Medulla oblongata (tissue), 1 donor: ENCODE measurements at regions not wholly inside any gene's neighbourhood (a gene's known extent, or its start where the extent isn't known, plus 50 kb on each side); places are given as distances from the start of the nearest gene placed in this dataset.

ENCODE experiments used
- DNase-seq: peaks from one replicate; pipeline ENCODE4 v3.0.0-alpha.2; 2015; ENCODE audit errors: extremely low spot score

DNA sequence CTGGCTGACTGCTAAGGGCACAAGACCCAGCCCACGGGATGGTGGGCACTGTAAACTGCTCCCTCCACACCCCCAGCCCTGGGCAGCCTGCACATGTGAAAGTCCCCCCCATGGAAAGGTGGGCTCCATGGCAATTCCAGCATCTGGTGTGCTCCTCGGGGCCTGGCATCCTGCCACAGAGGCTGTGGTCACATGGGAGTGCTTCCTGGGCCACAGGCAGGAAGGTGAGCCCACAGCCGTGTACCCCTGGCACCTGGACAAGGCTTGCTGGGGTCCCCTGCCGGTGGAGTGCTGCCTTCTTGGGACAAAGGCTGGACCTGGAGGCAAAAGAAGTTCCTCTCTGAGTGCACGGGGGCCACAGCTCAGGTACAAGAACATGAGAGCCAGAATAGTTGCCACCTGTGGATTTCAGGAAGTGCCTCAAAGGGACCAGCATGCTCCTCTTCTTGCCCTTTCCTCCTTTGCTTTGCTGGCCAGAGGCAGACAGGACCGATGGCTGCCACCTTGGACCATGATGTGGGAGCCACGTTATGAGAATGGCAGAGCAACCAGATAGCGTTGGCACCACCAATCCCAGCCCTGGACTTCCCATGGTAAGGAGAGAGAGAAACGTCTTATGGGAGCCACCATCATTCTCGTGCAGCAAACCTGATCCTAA lies 120.2 kb upstream of the MLN start:
- DNase-seq, result no peak

DNA sequence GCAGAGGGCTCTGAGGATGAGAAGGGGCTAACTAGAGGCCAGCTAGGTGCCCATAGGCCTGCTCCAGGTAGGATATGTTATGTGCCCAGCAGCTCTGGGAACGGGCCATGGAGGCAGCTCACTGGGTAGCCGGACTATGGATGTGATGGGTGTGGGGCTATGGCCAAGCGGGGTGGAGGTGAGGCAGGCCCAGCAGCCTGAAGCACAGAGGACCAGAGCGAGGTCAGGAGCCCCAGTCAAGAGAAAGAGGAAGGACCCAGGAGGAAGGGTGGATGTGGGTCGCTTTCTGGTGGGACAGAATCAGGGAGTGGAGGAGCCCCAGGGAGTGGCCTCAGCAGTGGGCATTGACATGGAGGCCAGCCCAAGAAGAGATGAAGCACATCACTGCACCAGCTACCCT lies 117.9 kb upstream of the MLN start:
- DNase-seq, result no peak

DNA sequence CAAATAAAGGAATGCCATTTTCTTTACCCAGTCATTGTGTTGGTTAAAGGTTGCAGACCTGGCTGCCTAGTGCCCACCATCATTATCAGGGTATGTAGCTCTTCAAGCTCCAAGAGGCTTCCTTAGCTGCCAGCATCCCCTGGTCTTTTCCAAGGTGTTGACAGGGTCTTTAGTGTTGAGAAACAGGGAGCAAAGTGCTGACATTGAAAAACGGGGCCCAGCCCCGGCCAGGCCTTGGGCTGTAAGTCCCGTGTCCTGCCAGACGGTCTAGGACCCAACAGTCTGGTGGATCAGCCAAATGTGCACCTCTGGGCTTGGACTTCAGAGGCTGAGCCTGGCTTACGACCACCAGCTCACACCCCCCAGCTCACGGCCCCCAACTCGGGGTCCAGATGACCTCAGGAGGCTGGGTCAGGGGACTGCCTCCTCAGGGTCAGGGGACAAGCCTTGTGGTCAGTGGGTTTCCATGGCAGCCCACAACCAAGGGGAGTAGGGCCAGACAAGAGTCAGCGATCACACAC lies 114.4 kb upstream of the MLN start:
- DNase-seq, result no peak

DNA sequence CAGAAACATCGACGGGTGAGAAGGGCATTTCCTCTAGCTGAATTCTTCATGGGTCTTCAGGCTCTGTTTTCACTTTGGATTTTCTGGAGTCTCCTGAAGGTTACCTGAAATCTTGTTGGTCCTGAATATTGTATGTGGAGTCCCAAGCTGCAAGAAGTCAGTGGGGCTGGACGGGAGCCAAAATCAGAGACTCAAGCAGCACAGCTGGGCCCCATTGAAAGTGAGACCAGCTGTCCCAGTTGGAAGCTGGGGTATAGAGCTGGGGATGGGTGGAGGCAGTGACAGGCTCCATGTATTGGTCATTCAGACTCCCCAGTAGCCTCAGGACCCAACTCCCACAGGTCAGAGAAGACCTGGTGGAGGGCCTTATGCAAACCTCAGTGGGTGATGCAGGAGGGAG lies 111.3 kb upstream of the MLN start:
- DNase-seq, result no peak

DNA sequence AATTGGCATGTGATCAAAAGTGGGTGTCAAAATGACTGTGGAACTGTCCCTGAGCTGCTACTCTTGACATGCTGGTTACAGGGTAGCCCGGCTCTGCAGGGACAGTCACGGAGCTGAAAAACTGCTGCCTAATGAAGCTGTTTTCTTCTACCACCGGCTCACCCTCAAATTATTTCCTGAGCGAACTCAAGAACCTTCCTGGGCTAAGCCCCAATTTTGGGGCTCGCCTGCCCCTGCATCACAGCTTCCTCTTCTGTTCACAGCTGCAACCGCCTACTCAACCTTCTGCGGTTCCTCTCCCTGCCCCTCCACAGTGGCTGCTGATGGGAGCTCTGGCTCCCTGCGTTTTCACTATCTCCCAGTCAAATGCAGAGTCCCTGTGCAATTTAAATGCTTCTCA lies 110.8 kb upstream of the MLN start:
- peak; percentile 19 for DNase-seq

DNA sequence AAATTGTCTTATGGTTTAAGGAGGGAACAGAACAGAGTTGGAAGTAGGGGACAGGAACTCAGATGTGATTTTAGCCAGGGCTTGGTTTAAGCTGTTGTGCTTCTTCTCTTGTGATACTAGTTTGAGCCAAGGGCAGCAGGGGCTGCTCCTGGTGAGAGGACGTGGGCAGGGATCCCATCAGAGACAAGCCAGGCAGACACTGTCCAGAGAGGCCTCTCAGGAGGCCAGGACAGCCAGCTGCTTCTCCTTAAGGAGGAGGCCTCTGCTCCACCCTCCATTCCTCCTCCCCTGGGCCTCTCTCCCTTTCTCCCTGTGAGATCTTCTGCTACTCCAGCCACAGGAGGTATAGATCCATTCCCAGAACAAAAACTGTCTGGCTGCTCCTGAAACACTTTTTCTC lies 108.4 kb upstream of the MLN start:
- DNase-seq, result no peak

DNA sequence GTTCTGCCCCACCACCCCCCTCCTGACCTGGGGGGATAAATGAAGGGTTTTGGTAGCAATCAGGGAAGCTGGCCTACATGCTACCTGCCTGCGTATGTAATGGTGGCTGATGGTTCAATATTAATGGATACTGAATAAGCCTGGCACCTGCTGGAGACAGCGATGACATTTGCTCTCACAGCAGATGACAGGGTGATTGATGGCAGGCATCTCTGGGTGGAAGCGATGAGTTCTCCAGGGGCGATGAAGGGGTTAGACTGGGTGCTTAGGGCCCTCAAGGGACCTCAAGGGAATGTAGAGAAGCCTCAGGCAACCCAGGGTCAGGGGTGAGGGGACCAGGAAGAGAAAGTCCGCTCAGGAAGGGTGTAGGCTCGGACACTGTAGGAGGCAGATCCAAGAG lies 107.7 kb upstream of the MLN start:
- DNase-seq, result no peak

DNA sequence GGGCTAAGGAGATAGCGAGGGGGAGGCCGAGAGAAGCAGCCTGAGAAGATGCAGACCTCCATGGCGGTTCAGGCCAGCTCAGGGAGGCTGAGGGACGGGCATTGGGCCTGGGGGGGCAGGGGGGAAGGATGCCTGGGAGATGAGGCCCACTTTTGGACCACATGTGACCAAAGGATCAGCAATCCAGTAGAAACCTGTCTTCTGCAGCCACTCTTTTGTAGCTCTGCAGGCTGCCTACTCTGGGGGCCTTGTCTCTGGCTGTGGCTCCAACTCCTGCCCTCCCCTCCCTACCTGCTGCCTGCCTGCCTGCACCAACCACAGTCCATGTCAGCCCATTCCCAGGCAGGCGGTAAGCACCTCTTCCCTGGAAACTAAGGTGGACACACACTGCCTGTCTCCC lies 106.8 kb upstream of the MLN start:
- DNase-seq, result no peak

DNA sequence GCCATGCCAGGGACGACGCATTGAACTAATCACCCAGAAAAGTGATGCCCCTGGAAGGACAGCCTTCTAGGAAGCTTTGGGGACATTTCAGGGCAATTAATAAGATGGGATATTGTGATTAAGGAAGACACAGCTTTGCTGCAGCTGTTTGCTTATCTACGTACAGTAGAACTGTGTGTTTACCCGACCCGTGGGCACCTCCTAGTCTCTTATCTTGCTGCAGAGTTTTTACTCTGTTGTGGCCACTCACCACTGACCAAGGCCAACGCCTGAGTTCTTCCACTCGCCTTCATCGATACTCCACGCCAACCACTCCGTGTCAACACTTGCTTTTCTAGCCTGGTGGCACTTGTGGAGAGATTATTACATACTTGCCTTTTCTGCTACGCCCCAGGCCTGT lies 105.9 kb upstream of the MLN start:
- DNase-seq, result no peak

DNA sequence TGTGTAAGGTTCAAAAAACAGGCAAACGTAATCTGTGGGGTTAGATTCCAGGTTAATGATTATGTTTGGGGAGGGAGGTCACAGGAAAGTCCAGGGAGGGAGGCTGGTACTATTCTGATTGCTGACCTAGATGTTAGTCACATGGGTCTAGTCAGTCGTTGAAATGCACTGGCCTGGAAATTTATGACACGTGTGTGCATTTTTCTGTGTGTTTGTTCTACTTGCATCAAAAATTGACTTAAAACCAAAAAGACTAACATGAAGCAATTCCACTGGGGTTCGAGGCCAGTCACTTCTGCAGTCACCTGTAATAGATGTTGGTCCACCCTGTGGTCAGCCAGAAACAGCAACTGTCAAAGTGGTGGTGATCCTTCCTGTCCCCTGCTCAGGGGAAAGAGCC lies 104.2 kb upstream of the MLN start:
- no peak for DNase-seq

DNA sequence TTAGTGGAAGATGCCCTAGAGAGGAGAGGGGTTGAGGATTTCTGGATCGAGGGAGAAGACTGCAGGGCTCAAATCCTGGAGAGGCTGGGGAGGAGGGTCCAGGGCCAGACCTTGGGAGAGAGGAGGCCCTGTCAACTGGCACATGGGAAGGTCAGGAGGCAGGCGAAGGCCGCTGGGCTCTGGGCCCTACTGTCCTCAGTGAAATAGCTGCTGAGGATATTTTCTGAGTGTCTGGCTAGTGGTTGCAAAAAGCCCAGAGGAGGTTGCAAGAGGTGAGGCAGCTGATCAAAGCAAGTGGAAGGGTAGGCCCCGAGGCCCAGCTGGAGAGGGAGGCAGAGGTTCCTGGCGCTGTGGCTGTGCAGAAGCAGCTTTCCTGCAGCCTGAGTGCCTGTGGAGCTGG lies 103.4 kb upstream of the MLN start:
- no peak for DNase-seq

DNA sequence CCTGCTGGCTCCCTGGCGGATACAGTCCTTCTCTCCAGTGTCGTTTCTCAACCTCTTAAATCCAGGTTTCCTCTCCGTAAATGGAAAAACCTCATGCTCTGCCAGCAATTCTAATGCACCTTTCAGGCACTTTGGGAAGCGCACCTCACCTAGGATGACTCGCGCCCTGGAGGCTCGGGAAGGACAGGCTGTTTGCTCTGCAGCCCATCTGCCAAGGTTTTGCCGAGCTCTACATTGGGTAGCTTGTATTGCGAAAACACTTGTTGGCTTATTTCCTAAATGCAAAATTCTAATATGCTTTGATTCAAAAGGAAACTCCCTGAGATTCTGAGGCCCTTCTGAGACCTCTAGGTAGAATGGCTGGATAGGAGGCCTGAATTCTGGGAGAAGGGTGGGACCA lies 102.6 kb upstream of the MLN start:
- no peak for DNase-seq

DNA sequence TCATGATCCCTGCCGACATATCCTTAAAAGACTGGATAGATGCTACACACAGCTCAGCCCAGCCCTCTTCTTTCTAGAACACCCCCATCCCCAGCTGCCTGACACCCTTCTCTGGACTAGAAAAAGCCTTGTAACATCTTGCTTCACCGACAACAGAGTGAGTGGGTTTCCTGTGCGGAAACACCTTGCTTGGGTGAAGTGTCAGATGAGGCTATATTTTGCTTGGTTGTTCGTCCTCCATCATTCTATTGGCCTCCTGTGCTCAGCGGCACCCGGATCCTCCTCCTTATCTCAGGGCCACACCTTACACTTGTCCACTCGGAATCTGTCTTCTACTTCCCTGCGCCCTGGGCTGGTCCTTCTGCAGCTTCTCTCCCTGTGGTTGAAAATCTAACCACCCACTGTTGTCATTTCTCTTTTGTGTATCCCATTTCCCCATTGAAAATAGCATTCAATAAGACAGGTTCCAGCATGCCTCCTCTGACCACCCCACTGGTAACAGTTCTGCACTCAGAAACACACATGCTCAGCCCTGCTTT lies 101.3 kb upstream of the MLN start:
- no peak for DNase-seq

DNA sequence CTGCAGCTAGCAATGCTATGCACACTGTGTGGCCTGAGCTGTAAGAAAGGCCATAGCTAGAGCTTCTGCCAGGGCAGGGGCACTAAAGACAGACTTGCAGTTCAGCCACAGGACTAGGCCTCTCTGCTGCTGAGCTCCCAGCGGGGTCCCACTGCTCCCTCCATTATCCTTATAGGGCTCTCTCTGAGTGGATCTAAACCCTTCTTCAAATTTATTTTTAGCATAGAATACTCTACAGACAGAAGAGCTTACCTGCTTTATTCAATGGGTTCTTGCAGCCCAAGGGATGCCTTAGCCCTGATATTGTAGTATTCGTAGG lies 100.9 kb upstream of the MLN start:
- DNase-seq, result no peak

DNA sequence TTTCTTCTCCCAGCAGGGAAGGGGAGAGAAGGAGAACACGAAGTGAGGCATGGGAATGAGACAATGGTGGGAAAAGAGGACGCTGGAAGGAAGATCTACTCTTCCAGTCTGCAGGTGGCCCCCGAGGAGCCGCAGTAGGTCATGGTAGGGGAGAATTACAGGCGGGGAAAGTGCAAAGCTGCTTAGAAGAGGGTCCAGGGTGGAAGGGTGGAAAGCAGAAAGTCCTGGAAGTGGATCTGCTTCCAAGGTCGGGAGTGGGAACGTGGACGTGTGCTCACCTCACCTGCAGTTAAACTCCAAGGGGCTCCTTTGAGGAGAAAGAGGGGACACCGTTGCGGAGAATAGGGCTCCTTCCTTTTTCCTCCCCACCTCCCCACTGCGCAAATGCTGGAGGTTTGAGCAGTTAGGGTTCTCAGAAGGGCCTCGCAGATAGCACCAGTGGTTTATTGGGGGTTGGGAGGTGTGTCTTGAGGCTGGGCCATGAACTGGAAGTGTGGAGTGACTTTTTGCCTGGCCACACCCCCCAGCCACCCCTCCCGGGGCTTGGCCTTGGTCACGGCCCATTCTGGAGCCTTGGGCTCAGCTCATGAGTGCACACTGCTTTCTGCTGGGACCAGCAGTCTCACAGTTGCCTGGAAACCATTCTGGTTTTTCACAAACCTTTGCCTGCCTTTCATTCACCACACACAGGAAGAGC lies 100.4 kb upstream of the MLN start:
- peak; percentile 37 for DNase-seq

DNA sequence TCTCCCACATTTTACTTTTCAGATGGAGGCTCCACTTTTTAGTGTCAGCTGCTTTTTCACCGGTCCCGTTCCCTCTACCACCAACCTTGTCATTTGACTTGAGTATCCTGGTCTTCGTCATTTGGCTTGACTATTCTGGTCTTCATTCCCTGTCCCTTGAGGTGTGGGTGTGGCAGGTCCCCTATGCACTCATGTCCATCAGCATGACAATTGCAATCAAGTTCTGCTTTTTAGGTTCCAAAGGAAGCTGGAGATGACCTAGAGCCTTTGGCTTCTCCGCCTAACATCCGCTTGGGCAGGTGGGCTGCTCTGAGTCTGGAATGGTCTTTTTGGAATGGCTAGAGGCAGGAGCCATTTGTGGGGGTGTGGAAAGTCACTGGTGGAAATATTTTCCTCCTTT lies 99.8 kb upstream of the MLN start:
- no peak for DNase-seq

DNA sequence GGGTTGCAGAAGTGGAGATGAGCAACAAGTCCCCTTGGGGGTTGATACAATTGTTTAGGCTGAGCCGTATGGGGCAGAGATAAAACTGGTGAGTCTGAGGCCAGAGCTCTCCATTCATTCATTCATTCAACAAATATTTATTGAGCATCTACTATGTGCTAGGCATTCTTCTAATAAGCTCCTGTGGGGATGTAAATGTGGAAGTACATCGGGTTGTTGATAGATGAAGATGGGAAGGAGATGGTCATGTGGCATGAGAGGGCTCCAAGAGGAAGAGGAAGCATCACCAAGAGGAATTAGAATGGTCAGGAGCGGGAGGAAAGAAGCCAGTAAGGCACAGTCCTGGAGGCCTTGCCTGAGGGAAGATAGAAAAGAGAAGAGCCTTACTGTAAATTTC lies 98.7 kb upstream of the MLN start:
- peak; percentile 12 for DNase-seq

DNA sequence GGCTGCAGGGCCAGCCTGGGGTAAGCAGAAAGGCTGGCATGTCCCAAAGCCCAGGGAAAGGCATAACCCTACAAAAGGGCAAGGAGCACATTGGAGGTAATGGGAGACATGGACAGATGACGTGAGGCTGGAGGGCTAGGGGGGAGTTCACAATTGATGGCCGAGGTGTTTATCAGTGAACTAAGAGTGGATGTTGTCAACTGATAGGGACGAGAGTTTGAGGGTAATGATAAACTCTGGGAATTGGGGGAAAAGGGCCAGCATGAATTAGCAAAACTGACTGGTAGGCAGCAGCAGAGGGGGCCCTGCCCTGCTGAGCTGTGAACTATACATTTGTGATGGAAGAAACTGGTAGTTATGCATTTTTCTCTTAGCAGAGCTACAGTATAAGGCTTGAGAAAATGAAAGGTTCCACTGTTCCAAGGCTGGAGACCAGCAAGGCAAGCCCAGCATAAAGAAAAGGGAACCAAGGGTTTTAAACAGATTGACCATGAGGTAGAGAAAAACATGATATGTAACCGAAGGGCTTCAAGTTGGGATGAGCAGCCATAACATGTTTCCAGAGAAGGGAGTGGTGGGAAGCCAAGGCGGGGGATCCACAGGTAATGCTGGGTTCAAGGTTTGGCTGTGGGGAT lies 98.1 kb upstream of the MLN start:
- no peak for DNase-seq

DNA sequence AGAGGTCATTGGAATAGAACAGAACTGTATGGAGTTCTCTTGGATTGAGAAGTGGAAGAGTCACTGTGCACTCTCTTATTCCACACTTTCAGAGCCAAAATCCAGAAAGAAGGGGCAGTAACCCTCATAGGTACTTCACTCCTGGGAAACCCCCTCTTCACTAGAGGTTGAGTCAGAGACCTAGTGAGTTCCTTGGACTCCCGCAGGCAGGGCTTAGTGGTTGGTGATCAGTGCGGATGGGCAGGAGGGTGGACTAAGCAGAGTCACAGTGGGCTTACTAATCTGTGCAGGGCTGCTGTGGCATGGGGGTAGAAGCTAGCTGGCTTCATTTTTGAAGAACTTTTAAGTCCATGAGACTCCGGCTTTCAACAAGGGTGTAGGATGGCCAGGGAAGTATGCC lies 95.0 kb upstream of the MLN start:
- no peak for DNase-seq

DNA sequence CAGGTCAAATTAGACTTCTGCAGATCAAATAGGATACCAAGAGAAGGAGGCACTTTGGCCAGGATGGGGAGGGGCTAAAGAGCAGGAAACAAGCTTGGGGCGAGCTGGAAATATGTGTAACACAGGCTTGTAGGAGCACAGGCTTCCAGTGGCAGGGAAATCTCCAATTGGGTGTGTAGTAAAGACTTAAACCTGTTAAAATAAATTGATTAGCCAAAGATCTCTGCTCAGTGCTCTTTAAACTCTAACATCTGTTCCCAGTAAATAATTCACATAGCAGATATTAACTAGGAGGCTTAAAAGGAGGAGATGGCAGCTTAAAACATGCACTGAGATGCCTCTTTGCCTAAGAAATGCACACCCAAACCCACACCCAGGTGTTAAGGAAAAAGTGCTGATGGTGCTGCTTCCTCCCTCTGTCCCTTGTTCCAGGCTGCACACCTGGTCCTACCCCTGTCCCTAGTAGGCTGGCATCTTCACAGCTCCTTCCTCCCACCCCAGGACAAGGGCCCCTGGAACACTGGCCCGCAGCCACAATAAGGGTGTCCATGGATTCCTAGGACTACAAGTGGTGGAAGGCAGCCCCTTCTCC lies 93.5 kb upstream of the MLN start:
- DNase-seq, result no peak

DNA sequence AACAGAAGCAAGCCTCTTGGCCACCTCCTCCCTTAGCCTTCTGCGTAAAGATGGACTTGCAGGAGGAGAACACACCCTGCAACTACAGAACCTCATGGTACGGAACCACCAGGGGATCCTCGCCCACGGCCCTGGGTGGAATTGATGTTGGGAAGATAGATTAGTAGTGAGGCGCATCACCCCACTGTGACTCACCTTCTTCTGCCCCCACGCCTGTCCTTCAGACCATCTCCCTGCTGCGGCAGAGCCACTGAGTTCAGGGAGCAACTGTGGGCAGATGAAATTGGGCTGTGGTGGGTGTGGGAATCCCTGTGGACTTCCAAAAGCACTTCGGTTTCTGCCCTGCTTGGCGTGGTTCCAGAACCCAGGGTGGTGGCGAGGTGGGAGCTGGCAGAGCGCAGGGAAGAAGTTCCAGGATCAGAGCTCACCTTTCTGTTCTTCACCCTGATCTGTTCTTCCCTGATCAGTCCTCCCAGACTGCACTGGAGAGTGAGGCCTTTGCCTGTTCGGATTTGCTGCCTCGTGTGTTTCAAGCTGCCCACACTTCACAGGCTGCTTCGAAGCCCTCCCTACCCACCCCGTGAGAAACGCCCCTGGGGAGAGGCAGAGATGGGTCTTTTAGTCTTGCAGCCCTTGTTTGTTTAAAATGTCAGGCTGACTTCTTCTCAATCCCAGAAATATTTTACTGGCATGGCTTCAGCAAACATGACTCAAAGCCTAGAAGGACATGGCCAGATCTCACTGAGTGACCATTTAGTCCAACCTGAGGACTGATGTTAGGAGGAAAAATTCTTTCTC lies 92.8 kb upstream of the MLN start:
- DNase-seq, result no peak

DNA sequence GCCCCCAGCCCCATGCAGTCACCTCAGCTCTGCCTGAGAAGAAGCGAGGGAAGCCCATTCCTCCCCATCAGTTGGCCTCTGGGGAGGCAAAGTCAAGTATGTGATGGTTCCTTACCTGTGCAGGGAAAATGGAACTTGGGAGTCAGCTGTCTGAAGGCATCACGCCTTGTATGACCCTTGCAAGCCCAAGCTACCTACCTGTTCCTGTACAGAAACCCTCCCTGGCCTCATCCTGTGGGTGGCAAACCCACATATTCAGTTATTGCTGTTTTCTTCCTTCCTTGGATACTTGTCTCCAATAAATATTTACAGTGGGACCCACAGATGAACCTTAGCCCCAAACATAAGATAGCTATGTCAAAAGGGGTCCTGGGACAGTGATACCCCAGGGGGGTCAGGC lies 92.2 kb upstream of the MLN start:
- no peak for DNase-seq
